Osteoblast (primary cell): ENCODE measurements at regions not wholly inside any gene's neighbourhood (a gene's known extent, or its start where the extent isn't known, plus 50 kb on each side); places are given as distances from the start of the nearest gene placed in this dataset.

ENCODE experiments used
- DNase-seq: peaks from one replicate; pipeline ENCODE4 v3.0.0; 2011; ENCODE audit warnings: low spot score, mixed read lengths; ENCODE audit not compliant: insufficient read length; ENCODE audit errors: missing footprints
- H2AFZ ChIP-seq: 2 replicates; pipeline ENCODE4 v1.6.0; 2011; ENCODE audit warnings: mild to moderate bottlenecking, low read length
- H3K27ac ChIP-seq: 2 replicates; pipeline ENCODE4 v1.5.1; 2011; ENCODE audit warnings: mild to moderate bottlenecking, low read depth, low read length, moderate library complexity
- H3K27me3 ChIP-seq: 2 replicates; pipeline ENCODE4 v1.6.0; 2012; ENCODE audit warnings: mild to moderate bottlenecking, control low read depth, inconsistent platforms, low read length, moderate library complexity; ENCODE audit not compliant: insufficient read depth
- H3K36me3 ChIP-seq: 2 replicates; pipeline ENCODE4 v1.5.1; 2011; ENCODE audit warnings: mild to moderate bottlenecking, low read length, control low read depth, moderate library complexity; ENCODE audit not compliant: insufficient read depth
- H3K4me1 ChIP-seq: 2 replicates; pipeline ENCODE4 v1.5.1; 2011; ENCODE audit warnings: mild to moderate bottlenecking, low read length, control low read depth, moderate library complexity; ENCODE audit not compliant: insufficient read depth
- H3K4me2 ChIP-seq: 2 replicates; pipeline ENCODE4 v1.6.0; 2011; ENCODE audit warnings: mild to moderate bottlenecking, low read length; ENCODE audit not compliant: insufficient read depth
- H3K4me3 ChIP-seq: fragments of 200-600 bp; sonication (generic); 3 replicates; pipeline ENCODE4 v1.5.1; 2012; ENCODE audit warnings: mild to moderate bottlenecking, low read length, inconsistent platforms; ENCODE audit not compliant: insufficient read depth
- H3K79me2 ChIP-seq: 2 replicates; pipeline ENCODE4 v1.6.0; 2012; ENCODE audit warnings: mild to moderate bottlenecking, low read length, control low read depth, inconsistent platforms; ENCODE audit not compliant: insufficient read depth
- H3K9me3 ChIP-seq: 2 replicates; pipeline ENCODE4 v1.5.1; 2011; ENCODE audit warnings: low read depth, low read length, control low read depth
- H4K20me1 ChIP-seq: 2 replicates; pipeline ENCODE4 v1.6.0; 2012; ENCODE audit warnings: mild to moderate bottlenecking, low read length, control low read depth; ENCODE audit not compliant: insufficient read depth
- TF ChIP-seq, protein P1 (sequence below): IDR thresholded peaks from 2 replicates; pipeline ENCODE4 v1.5.1; 2011; ENCODE audit warnings: mild to moderate bottlenecking, low read depth, low read length, moderate library complexity; ENCODE audit errors: extremely low read depth

DNA sequence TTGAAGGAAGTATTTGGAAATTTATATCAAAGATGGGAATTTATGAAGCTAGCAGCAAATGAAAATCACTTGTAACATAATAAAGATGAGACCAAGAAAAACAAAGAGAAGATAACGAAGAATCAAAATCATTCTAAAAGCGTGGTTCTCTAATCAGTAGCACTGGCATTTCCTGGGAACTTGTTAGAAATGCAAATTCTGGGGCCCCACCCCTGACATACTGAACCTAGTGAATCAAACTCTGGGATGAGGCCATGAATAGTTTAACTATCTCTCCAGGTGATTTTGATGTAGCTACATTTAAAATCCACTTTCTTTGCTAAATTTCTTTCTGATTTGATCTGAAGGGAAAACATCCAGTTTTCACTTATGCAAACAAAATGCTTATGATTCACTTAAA lies 1075.6 kb downstream of the HACE1 start:
- no peaks in the 10 kb centered on the region for H4K20me1 ChIP-seq
- H3K9me3 ChIP-seq, result no peaks in the 10 kb centered on the region
- H3K27ac ChIP-seq, result no peak overlapping the region
- H3K4me2 ChIP-seq, result no peak overlapping the region
- no peaks in the 10 kb centered on the region for H3K79me2 ChIP-seq
- no peaks in the 10 kb centered on the region for H3K4me1 ChIP-seq
- no peak for DNase-seq
- H2AFZ ChIP-seq, result no peak overlapping the region
- TF ChIP-seq, protein P1, sequence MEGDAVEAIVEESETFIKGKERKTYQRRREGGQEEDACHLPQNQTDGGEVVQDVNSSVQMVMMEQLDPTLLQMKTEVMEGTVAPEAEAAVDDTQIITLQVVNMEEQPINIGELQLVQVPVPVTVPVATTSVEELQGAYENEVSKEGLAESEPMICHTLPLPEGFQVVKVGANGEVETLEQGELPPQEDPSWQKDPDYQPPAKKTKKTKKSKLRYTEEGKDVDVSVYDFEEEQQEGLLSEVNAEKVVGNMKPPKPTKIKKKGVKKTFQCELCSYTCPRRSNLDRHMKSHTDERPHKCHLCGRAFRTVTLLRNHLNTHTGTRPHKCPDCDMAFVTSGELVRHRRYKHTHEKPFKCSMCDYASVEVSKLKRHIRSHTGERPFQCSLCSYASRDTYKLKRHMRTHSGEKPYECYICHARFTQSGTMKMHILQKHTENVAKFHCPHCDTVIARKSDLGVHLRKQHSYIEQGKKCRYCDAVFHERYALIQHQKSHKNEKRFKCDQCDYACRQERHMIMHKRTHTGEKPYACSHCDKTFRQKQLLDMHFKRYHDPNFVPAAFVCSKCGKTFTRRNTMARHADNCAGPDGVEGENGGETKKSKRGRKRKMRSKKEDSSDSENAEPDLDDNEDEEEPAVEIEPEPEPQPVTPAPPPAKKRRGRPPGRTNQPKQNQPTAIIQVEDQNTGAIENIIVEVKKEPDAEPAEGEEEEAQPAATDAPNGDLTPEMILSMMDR, result no peak
- no peaks in the 10 kb centered on the region for H3K27me3 ChIP-seq
- no peaks in the 10 kb centered on the region for H3K36me3 ChIP-seq
- no peak overlapping the region for H3K4me3 ChIP-seq

DNA sequence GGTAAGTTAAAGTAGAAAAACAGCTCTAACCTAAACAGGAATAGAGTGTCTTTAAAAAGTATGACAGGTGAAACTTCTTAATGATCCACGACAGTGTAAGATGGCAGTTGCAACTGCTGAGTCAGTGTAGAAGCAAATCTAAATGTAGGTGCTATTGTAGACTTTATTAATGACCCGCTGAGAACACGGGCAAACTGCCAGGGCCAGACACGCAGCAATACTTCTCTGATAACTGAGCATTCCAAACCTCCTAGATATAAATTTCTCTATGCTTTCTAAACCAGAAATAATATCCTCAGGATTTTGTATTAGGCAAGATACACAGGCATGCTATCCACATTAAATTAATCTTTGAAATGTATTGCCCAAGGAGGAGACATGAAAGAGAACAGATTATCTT lies 1076.4 kb downstream of the HACE1 start:
- TF ChIP-seq, protein P1, result no peak
- Histone ChIP-seq H3K4me1 (no peaks in the 10 kb centered on the region), H4K20me1 (no peaks in the 10 kb centered on the region), H3K4me2 (no peak overlapping the region), H3K27me3 (no peaks in the 10 kb centered on the region), H3K4me3 (no peak overlapping the region), H2AFZ (no peak overlapping the region), H3K27ac (no peak overlapping the region), H3K36me3 (no peaks in the 10 kb centered on the region), H3K79me2 (no peaks in the 10 kb centered on the region), H3K9me3 (no peaks in the 10 kb centered on the region)
- DNase-seq, result no peak

DNA sequence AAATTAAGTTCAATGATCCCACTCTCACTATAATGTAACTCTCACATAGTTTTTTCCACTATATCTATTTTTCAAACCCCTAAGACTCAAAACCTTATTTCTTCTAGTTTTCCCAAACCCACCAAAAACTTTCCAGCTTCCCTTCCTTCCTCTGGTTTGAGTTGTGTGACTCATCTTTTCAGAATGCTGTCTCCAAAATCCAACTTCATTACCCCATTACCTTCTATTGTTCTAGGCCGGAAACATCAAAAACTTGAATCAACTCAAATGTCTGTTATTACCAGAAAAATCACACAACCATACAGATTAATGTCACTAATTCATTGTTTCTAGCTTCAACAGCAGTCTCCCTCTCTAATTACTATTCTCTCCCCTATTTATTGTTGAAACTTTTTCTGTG lies 1090.3 kb downstream of the HACE1 start:
- no peaks in the 10 kb centered on the region for H3K27me3 ChIP-seq
- H3K4me1 ChIP-seq, result no peaks in the 10 kb centered on the region
- no peak for DNase-seq
- no peak overlapping the region for H3K27ac ChIP-seq
- TF ChIP-seq, protein P1, result no peak
- no peak overlapping the region for H2AFZ ChIP-seq
- no peaks in the 10 kb centered on the region for H4K20me1 ChIP-seq
- H3K36me3 ChIP-seq, result no peaks in the 10 kb centered on the region
- peaks cover 1% of the 10 kb centered on the region for H3K9me3 ChIP-seq
- no peaks in the 10 kb centered on the region for H3K79me2 ChIP-seq
- no peak overlapping the region for H3K4me2 ChIP-seq
- H3K4me3 ChIP-seq, result no peak overlapping the region

DNA sequence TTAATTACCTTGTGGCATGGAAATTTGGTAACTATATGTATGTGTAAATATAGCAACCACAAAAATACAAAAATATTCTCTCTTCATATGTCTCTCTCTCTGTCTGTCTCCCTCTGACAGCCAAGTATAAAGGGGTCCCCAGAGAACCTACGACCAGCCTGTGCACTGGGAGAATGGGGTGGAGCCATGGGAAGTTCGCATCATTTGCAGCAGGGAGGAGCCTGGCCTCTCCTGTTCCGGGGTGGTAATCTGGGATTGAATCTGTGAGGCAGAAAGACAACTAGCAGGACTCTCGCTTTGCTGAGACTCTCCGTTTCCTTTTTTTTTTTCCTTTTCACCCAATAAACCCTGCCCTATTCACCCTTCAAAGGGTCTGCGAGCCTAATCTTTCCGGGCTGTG lies 1109.1 kb downstream of the HACE1 start:
- H3K4me3 ChIP-seq, result no peak overlapping the region
- H3K4me1 ChIP-seq, result no peaks in the 10 kb centered on the region
- DNase-seq, result no peak
- H3K9me3 ChIP-seq, result no peaks in the 10 kb centered on the region
- no peak overlapping the region for H3K27ac ChIP-seq
- no peaks in the 10 kb centered on the region for H3K27me3 ChIP-seq
- H2AFZ ChIP-seq, result no peak overlapping the region
- TF ChIP-seq, protein P1, result no peak
- no peak overlapping the region for H3K4me2 ChIP-seq
- no peaks in the 10 kb centered on the region for H3K79me2 ChIP-seq
- H3K36me3 ChIP-seq, result no peaks in the 10 kb centered on the region
- H4K20me1 ChIP-seq, result no peaks in the 10 kb centered on the region
